Urinary bladder (tissue), 3 donors: ENCODE measurements at regions not wholly inside any gene's neighbourhood (a gene's known extent, or its start where the extent isn't known, plus 50 kb on each side); places are given as distances from the start of the nearest gene placed in this dataset.
"Not testable (repeated sequence)": the region's sequence is repeated elsewhere in the genome, so short reads cannot be mapped to it uniquely, and the experiment has no call there.

Source experiments
- DNase-seq: peaks from one replicate; pipeline ENCODE4 v3.0.0-alpha.2; 2015; ENCODE audit errors: extremely low spot score
- H3K27ac ChIP-seq: one replicate; pipeline ENCODE4 v1.5.1; 2013; ENCODE audit warnings: low read depth, mild to moderate bottlenecking, moderate library complexity
- H3K36me3 ChIP-seq: one replicate; pipeline ENCODE4 v1.6.1; 2013; ENCODE audit warnings: mild to moderate bottlenecking, moderate library complexity; ENCODE audit not compliant: insufficient read depth
- H3K4me1 ChIP-seq: one replicate; pipeline ENCODE4 v1.6.1; 2013; ENCODE audit warnings: mild to moderate bottlenecking, moderate library complexity; ENCODE audit not compliant: insufficient read depth
- H3K4me3 ChIP-seq: one replicate; pipeline ENCODE4 v1.5.1; 2013; ENCODE audit warnings: low read depth, low read length
- WGBS: extraction: QIAGEN DNeasy Blood & Tissue Kit; methylation state at CpG from one replicate; pipeline ENCODE4 v1.1.7; 2013; 5-methylcytosine and 5-hydroxymethylcytosine counted together
- donor health status: healthy with polysubstance abuse.
- donor health status: healthy.

GRCh38 chr4:3879681-3880614, 113.8 kb downstream of the ADRA2C start:
- Histone ChIP-seq H3K4me1 (no peaks in the 10 kb centered on the region), H3K4me3 (no peak overlapping the region), H3K27ac (no peak overlapping the region), H3K36me3 (no peaks in the 10 kb centered on the region)
- 10% methylated on average over 46 of the region's 46 CpGs for WGBS
- DNase-seq = no peak

GRCh38 chr4:3880615-3881120, 114.5 kb downstream of the ADRA2C start:
- DNase-seq = peak; percentile 18
- Histone ChIP-seq H3K36me3 (no peaks in the 10 kb centered on the region), H3K4me1 (no peaks in the 10 kb centered on the region), H3K4me3 (no peak overlapping the region), H3K27ac (no peak overlapping the region)
- WGBS = 6% methylated on average over 18 of the region's 18 CpGs

DNA sequence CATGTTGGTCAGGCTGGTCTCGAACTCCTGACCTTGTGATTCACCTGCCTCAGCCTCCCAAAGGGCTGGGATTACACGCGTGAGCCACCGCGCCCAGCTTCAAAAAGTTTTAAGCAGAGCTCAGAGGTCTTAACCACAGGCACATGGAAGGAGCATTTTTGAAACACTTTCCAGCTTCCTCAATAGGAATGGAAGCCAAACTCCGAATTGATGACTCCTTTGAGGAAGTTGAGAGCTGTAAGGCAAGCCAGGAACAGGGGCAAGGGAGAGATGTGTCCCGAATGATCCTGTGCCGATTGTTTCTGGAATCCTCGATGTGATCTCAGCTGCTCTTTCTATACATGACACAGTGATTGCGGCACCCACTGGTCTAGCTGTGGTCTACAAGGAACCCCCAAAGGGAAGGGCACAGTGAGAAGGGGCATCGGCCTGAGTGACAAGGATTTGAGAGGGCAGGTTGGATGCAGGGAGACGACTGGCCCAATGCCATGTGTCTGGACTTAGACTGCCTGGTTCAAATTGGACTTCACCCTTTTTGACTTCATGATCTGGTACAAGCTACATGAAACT, 116.2 kb downstream of the ADRA2C start:
- H3K4me3 ChIP-seq, H3K4me1 ChIP-seq, H3K27ac ChIP-seq, DNase-seq, H3K36me3 ChIP-seq: not testable (repeated sequence)
- WGBS = 75% methylated on average over 12 of the region's 12 CpGs

GRCh38 chr4:3884261-3884660, 118.1 kb downstream of the ADRA2C start:
- H3K27ac ChIP-seq, H3K4me3 ChIP-seq, H3K4me1 ChIP-seq, H3K36me3 ChIP-seq, DNase-seq: not testable (repeated sequence)
- WGBS = 64% methylated on average over 5 of the region's 5 CpGs

GRCh38 chr4:3893590-3893989, 127.4 kb downstream of the ADRA2C start:
- not testable (repeated sequence) for H3K36me3 ChIP-seq, H3K27ac ChIP-seq, H3K4me1 ChIP-seq, DNase-seq, H3K4me3 ChIP-seq
- 39% methylated on average over 8 of the region's 8 CpGs for WGBS

- not testable (repeated sequence) for H3K27ac ChIP-seq, H3K4me3 ChIP-seq, H3K4me1 ChIP-seq, DNase-seq, H3K36me3 ChIP-seq
- WGBS = 85% methylated on average over 20 of the region's 20 CpGs
Observed at GRCh38 chr4:3894086-3894959, 128.1 kb downstream of the ADRA2C start.

DNA sequence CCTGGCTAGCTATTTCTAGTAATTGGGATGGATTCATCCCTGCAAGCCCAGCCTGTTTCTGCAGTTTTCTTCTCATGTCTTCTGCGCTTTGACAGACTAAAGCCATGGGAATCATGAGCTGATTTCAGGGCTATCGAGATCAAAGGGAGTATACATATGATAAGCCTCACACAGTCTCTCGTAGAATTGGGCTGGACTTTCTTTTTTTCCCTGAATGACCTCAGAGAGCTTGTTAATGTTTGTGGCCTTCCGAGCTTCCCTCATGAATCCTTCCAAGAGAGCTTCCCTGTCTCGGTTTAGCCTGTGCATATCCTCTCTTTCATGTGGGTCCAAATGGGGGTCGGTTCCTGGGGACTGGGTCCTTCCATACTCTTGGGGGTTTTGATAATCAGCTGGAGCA, 130.3 kb downstream of the ADRA2C start:
- H3K27ac ChIP-seq = no peak overlapping the region
- H3K4me3 ChIP-seq = no peak overlapping the region
- no peaks in the 10 kb centered on the region for H3K4me1 ChIP-seq
- 26% methylated on average over 6 of the region's 6 CpGs for WGBS
- no peak for DNase-seq
- no peaks in the 10 kb centered on the region for H3K36me3 ChIP-seq

DNA sequence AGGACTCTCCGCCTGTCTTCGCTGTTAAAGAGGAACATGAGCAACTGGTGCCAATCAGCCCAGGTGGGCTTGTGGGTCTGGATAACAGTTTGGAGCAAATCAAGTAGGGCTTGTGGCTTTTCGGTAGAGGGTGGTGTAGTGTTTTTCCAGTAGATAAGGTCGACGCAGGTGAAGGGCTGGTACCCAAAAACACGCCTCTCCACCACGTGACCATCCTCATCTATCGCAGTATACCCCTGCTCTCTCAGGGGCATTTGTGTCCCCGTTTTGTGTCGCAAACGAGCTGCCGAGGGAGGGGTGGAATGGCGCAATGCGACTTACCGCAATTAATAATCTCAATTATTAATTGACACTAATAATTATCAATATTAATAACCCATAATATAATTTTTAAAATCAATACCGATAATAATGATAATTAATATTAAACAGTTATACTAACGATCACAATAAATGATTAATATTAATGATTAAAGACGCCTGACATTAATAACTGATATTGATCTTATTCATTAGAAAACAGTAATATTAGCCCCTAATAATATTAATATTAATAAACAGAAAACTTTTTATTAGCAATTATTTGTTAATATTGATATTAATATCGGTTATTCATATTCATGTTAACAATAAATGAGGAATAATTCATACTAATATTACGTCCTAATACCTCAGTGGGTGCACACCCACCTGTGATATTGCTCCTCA, 130.8 kb downstream of the ADRA2C start:
- DNase-seq, H3K27ac ChIP-seq, H3K36me3 ChIP-seq, H3K4me3 ChIP-seq, H3K4me1 ChIP-seq: not testable (repeated sequence)
- WGBS = 90% methylated on average over 20 of the region's 20 CpGs

DNA sequence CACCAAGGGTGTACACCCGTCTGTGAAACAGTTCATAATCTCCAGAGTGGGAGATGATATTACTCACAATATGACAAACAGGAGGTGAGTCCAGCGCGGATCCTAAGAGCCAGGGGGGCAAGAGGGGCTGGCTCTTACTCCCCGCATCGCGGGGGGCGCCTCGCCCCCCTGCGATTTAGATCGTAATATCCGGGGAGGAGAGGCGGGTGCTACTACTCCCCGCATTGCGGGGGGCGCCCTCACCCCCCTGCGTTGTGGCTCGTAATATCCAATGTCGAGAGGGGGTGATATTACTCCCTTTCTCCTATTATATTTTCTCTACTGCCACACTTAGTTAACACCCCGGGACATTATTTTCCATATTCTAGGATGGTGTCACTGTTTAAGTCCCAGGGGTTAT, 131.9 kb downstream of the ADRA2C start:
- DNase-seq = no peak
- no peak overlapping the region for H3K4me3 ChIP-seq
- WGBS = 87% methylated on average over 19 of the region's 19 CpGs
- H3K27ac ChIP-seq = no peak overlapping the region
- no peaks in the 10 kb centered on the region for H3K36me3 ChIP-seq
- no peaks in the 10 kb centered on the region for H3K4me1 ChIP-seq

GRCh38 chr4:3898928-3899327, 132.7 kb downstream of the ADRA2C start:
- DNase-seq, H3K4me3 ChIP-seq, H3K4me1 ChIP-seq, H3K27ac ChIP-seq, H3K36me3 ChIP-seq: not testable (repeated sequence)
- 89% methylated on average over 10 of the region's 10 CpGs for WGBS

GRCh38 chr4:3904264-3904955, 138.2 kb downstream of the ADRA2C start:
- H3K27ac ChIP-seq, H3K4me1 ChIP-seq, DNase-seq, H3K36me3 ChIP-seq, H3K4me3 ChIP-seq: not testable (repeated sequence)
- WGBS = 44% methylated on average over 14 of the region's 15 CpGs

- H3K27ac ChIP-seq, DNase-seq: not testable (repeated sequence)
Observed at GRCh38 chr4:3909616-3910015, 143.4 kb downstream of the ADRA2C start.

More at GRCh38 chr4:3909616-3910015, 143.4 kb downstream of the ADRA2C start:
- H3K4me1 ChIP-seq, H3K36me3 ChIP-seq, H3K4me3 ChIP-seq: not testable (repeated sequence)
- 93% methylated on average over 3 of the region's 3 CpGs for WGBS
